GM21529 (cell line): ENCODE measurements at regions not wholly inside any gene's neighbourhood (a gene's known extent, or its start where the extent isn't known, plus 50 kb on each side); places are given as distances from the start of the nearest gene placed in this dataset.

ENCODE experiments used
- ATAC-seq: cut with Tn5 transposase; IDR thresholded peaks from one replicate; pipeline ENCODE4 v1.9.1; 2021; ENCODE audit not compliant: unreplicated experiment

- no peak for ATAC-seq
These were observed 175.8 kb downstream of the IRS1 start for GRCh38 chr2:226623587-226624368.

- no peak for ATAC-seq
These were observed 177.1 kb downstream of the IRS1 start for GRCh38 chr2:226622484-226622883.

GRCh38 chr2:226620176-226620575, 179.4 kb downstream of the IRS1 start:
- ATAC-seq: no peak

- no peak for ATAC-seq
These were observed 179.9 kb downstream of the IRS1 start for GRCh38 chr2:226619707-226620106.

- ATAC-seq: no peak
These were observed 180.6 kb downstream of the IRS1 start for GRCh38 chr2:226618875-226619605.

- ATAC-seq: no peak
These were observed 181.1 kb downstream of the IRS1 start for GRCh38 chr2:226618544-226618874.

GRCh38 chr2:226615891-226616290, 183.7 kb downstream of the IRS1 start:
- no peak for ATAC-seq

- ATAC-seq: no peak
These were observed 187.7 kb downstream of the IRS1 start for GRCh38 chr2:226611944-226612318.

GRCh38 chr2:226611196-226611943, 188.2 kb downstream of the IRS1 start:
- ATAC-seq: no peak

- no peak for ATAC-seq
These were observed 190.3 kb downstream of the IRS1 start for GRCh38 chr2:226609366-226609765.

GRCh38 chr2:226608451-226608850, 191.2 kb downstream of the IRS1 start:
- ATAC-seq: no peak

- no peak for ATAC-seq
These were observed 192.2 kb downstream of the IRS1 start for GRCh38 chr2:226607379-226607778.

GRCh38 chr2:226605642-226606041, 194.0 kb downstream of the IRS1 start:
- ATAC-seq: no peak

GRCh38 chr2:226603606-226604005, 196.0 kb downstream of the IRS1 start:
- ATAC-seq: no peak

- no peak for ATAC-seq
These were observed 197.5 kb downstream of the IRS1 start for GRCh38 chr2:226601881-226602662.

- ATAC-seq: no peak
These were observed 198.8 kb downstream of the IRS1 start for GRCh38 chr2:226600802-226601201.

GRCh38 chr2:226600184-226600583, 199.4 kb downstream of the IRS1 start:
- no peak for ATAC-seq

- ATAC-seq: no peak
These were observed 210.6 kb downstream of the IRS1 start for GRCh38 chr2:226589043-226589442.

- no peak for ATAC-seq
These were observed 214.5 kb downstream of the IRS1 start for GRCh38 chr2:226585130-226585561.

GRCh38 chr2:226584518-226585055, 215.0 kb downstream of the IRS1 start:
- ATAC-seq: no peak

- no peak for ATAC-seq
These were observed 215.9 kb downstream of the IRS1 start for GRCh38 chr2:226583715-226584114.
